HG03196 (cell line): ENCODE measurements at regions not wholly inside any gene's neighbourhood (a gene's known extent, or its start where the extent isn't known, plus 50 kb on each side); places are given as distances from the start of the nearest gene placed in this dataset.

Experiments
- ATAC-seq: cut with Tn5 transposase; IDR thresholded peaks from one replicate; pipeline ENCODE4 v1.9.1; 2021; ENCODE audit not compliant: unreplicated experiment

GRCh38 chr12:107439026-107439738 is 246.4 kb upstream of the PWP1 start:
- no peak for ATAC-seq

- no peak for ATAC-seq
These were observed 245.0 kb upstream of the PWP1 start for GRCh38 chr12:107440606-107441005.

GRCh38 chr12:107441665-107442300 is 243.8 kb upstream of the PWP1 start:
- no peak for ATAC-seq

GRCh38 chr12:107442326-107442987 is 243.1 kb upstream of the PWP1 start:
- ATAC-seq: no peak

GRCh38 chr12:107443320-107444090 is 242.1 kb upstream of the PWP1 start:
- no peak for ATAC-seq

- ATAC-seq: no peak
These were observed 240.8 kb upstream of the PWP1 start for GRCh38 chr12:107444771-107445170.

- ATAC-seq: no peak
These were observed 239.1 kb upstream of the PWP1 start for GRCh38 chr12:107446476-107446875.

- no peak for ATAC-seq
These were observed 238.3 kb upstream of the PWP1 start for GRCh38 chr12:107447336-107447735.

- ATAC-seq: no peak
These were observed 237.4 kb upstream of the PWP1 start for GRCh38 chr12:107448198-107448597.

GRCh38 chr12:107449891-107450290 is 235.7 kb upstream of the PWP1 start:
- no peak for ATAC-seq

- no peak for ATAC-seq
These were observed 235.1 kb upstream of the PWP1 start for GRCh38 chr12:107450541-107450940.

- no peak for ATAC-seq
These were observed 234.4 kb upstream of the PWP1 start for GRCh38 chr12:107451246-107451645.

- no peak for ATAC-seq
These were observed 231.3 kb upstream of the PWP1 start for GRCh38 chr12:107454109-107454830.

GRCh38 chr12:107457362-107457935 is 228.2 kb upstream of the PWP1 start:
- ATAC-seq: no peak

- ATAC-seq: no peak
These were observed 227.4 kb upstream of the PWP1 start for GRCh38 chr12:107458163-107458562.

- no peak for ATAC-seq
These were observed 226.6 kb upstream of the PWP1 start for GRCh38 chr12:107458990-107459389.

GRCh38 chr12:107459641-107460040 is 226.0 kb upstream of the PWP1 start:
- ATAC-seq: no peak

GRCh38 chr12:107461222-107461975 is 224.2 kb upstream of the PWP1 start:
- ATAC-seq: no peak

GRCh38 chr12:107462428-107463332 is 222.9 kb upstream of the PWP1 start:
- ATAC-seq: no peak
